Activated B cell treated with CpG ODN at 0.5 μM for 24 hours (primary cell): ENCODE measurements at regions not wholly inside any gene's neighbourhood (a gene's known extent, or its start where the extent isn't known, plus 50 kb on each side); places are given as distances from the start of the nearest gene placed in this dataset.

Experiments used
- ATAC-seq: fragments of 200-7000 bp; cut with Tn5 transposase; one replicate; pipeline ENCODE4 v1.10.0; 2021; ENCODE audit warnings: low read depth, mild to moderate bottlenecking, moderate library complexity
- CTCF ChIA-PET: fragments of 350-600 bp; sonication (Branson Sonifier 250); formaldehyde crosslinking; loops from one replicate; lab custom pipeline; 2021; ENCODE audit warnings: antibody characterized with exemption; lab: Charles Lee
- POLR2A ChIA-PET: fragments of 350-600 bp; sonication (Branson Sonifier 250); formaldehyde crosslinking; loops from one replicate; lab custom pipeline; 2021; ENCODE audit warnings: antibody characterized with exemption; lab: Charles Lee
- DNase-seq: peaks from one replicate; pipeline ENCODE4 v3.0.0; 2022
- H3K27ac Mint-ChIP-seq: one replicate; pipeline ENCODE4 v1.8.0; 2020; ENCODE audit warnings: mixed read lengths
- H3K27me3 Mint-ChIP-seq: one replicate; pipeline ENCODE4 v1.8.0; 2021; ENCODE audit warnings: mixed read lengths
- H3K36me3 Mint-ChIP-seq: one replicate; pipeline ENCODE4 v1.8.0; 2021; ENCODE audit warnings: low read depth, mixed read lengths
- H3K4me1 Mint-ChIP-seq: one replicate; pipeline ENCODE4 v1.8.0; 2021; ENCODE audit warnings: mixed read lengths
- H3K4me3 Mint-ChIP-seq: one replicate; pipeline ENCODE4 v1.8.0; 2020; ENCODE audit warnings: mild to moderate bottlenecking, mixed read lengths
- H3K9me3 Mint-ChIP-seq: one replicate; pipeline ENCODE4 v1.8.0; 2020; ENCODE audit warnings: mixed read lengths
- CTCF ChIP-seq: fragments of 200-600 bp; IDR thresholded peaks from one replicate; pipeline ENCODE4 v1.8.0; 2022; ENCODE audit warnings: antibody characterized with exemption, mild to moderate bottlenecking
- intact Hi-C: fragments of 100-400 bp; cut with micrococcal nuclease; formaldehyde crosslinking; loops from one replicate; pipeline ENCODE4 v1.15.1; 2024

GRCh38 chr4:94400191-94400590 lies 51.6 kb upstream of the PDLIM5 start:
- Mint-ChIP-seq H3K4me1 (no peaks in the 10 kb centered on the region), H3K4me3 (no peak overlapping the region), H3K36me3 (no peaks in the 10 kb centered on the region), H3K27me3 (peaks cover 2% of the 10 kb centered on the region), H3K9me3 (no peaks in the 10 kb centered on the region), H3K27ac (no peak overlapping the region)
- ChIA-PET POLR2A (no interaction called here), CTCF (interaction anchor here (0.8 kb wide), 1 partner anchor 8 kb away, joined by 3 read pairs; no protein-coding TSS in a partner anchor)
- no peak for ATAC-seq
- DNase-seq: no peak
- intact Hi-C loops: no loop called here
- TF ChIP-seq CTCF: no peak
